ENCODE measurements at regions not wholly inside any gene's neighbourhood (a gene's known extent, or its start where the extent isn't known, plus 50 kb on each side); places are given as distances from the start of the nearest gene placed in this dataset.
"Not testable (repeated sequence)": the region's sequence is repeated elsewhere in the genome, so short reads cannot be mapped to it uniquely, and the experiment has no call there.

- DNase-seq, result no peak
Observed at GRCh38 chr7:8938044-8938805, 504.8 kb downstream of the NXPH1 start.

GRCh38 chr7:8939446-8939845 lies 506.0 kb downstream of the NXPH1 start:
- no peak for DNase-seq

- no peak for DNase-seq
Observed at GRCh38 chr7:8963722-8964121, 530.3 kb downstream of the NXPH1 start.

GRCh38 chr7:8965177-8965576 lies 531.8 kb downstream of the NXPH1 start:
- DNase-seq, result no peak

GRCh38 chr7:8973601-8974000 lies 540.2 kb downstream of the NXPH1 start:
- no peak for DNase-seq

- no peak for DNase-seq
Observed at GRCh38 chr7:8975681-8976080, 542.3 kb downstream of the NXPH1 start.

- DNase-seq, result no peak
Observed at GRCh38 chr7:8982338-8982992, 549.1 kb downstream of the NXPH1 start.

- DNase-seq, result no peak
Observed at GRCh38 chr7:8985255-8985654, 551.8 kb downstream of the NXPH1 start.

GRCh38 chr7:8988267-8988666 lies 554.9 kb downstream of the NXPH1 start:
- DNase-seq, result no peak

- DNase-seq, result no peak
Observed at GRCh38 chr7:8991159-8991558, 557.8 kb downstream of the NXPH1 start.

GRCh38 chr7:8998762-8999161 lies 565.4 kb downstream of the NXPH1 start:
- no peak for DNase-seq

- DNase-seq, result no peak
Observed at GRCh38 chr7:9013940-9014339, 580.5 kb downstream of the NXPH1 start.

- no peak for DNase-seq
Observed at GRCh38 chr7:9017286-9017685, 583.9 kb downstream of the NXPH1 start.

GRCh38 chr7:9022456-9022855 lies 589.0 kb downstream of the NXPH1 start:
- DNase-seq, result no peak

- DNase-seq, result no peak
Observed at GRCh38 chr7:9023675-9024294, 590.4 kb downstream of the NXPH1 start.

GRCh38 chr7:9026121-9026520 lies 592.7 kb downstream of the NXPH1 start:
- no peak for DNase-seq

GRCh38 chr7:9028012-9028411 lies 594.6 kb downstream of the NXPH1 start:
- DNase-seq, result no peak

GRCh38 chr7:9029681-9030530 lies 596.5 kb downstream of the NXPH1 start:
- no peak for DNase-seq

- DNase-seq, result no peak
Observed at GRCh38 chr7:9030976-9031375, 597.6 kb downstream of the NXPH1 start.

GRCh38 chr7:9031386-9031785 lies 598.0 kb downstream of the NXPH1 start:
- no peak for DNase-seq

GRCh38 chr7:9036080-9036479 lies 602.7 kb downstream of the NXPH1 start:
- no peak for DNase-seq

GRCh38 chr7:9071160-9071762 lies 637.9 kb downstream of the NXPH1 start:
- no peak for DNase-seq

- not testable (repeated sequence) for DNase-seq
Observed at GRCh38 chr7:9075774-9076173, 642.4 kb downstream of the NXPH1 start.

Data from CD4-positive, alpha-beta T cell treated with Interleukin-12 subunit alpha and Interleukin-12 subunit beta, for 1 hour (primary cell).